ENCODE measurements at regions not wholly inside any gene's neighbourhood (a gene's known extent, or its start where the extent isn't known, plus 50 kb on each side); places are given as distances from the start of the nearest gene placed in this dataset.
A peak's percentile ranks its signal among the peaks of the same experiment; 100 is the strongest.

DNA sequence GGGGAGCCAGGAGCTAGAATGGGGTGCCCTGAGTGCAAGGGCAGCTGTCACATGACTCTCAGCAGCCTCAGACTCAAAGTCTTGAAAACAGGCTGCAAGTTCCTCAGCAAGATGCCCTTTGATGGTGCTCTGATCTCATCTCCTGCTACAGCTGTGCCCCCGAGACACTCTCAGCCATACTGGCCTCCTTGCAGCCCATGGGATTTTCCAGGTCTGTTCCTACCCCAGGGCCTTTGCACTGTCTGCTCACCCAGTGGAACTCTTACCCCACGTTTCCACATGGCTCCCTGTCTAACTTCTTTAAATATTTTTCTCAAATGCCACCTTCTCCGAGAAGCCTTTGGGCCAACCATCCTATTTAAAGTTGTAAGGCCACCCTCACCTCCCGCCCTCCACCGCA is 146.9 kb downstream of the C16orf95 start:
- DNase-seq (ENCODE audit: low read depth, low spot score): no peak

DNA sequence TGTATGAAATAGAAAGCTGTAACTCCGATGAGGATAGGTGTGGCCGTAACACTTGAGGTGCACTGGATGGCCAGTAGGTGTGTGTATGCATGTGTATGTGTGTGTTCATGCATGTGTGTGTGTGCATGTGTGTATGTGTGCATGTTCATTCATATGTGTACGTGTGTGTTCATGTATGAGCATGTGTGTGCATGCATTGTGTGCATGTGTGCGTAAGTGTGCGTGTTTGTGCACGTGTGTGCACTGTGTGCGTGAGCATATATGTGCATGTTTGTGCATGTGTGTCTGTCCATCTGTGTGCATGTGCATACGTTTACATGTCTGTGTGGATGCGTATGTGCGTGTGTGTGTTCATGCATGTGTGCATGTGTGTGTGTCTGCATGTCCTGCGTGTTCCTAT is 145.5 kb downstream of the C16orf95 start:
- DNase-seq (ENCODE audit: low read depth, low spot score): no peak

DNA sequence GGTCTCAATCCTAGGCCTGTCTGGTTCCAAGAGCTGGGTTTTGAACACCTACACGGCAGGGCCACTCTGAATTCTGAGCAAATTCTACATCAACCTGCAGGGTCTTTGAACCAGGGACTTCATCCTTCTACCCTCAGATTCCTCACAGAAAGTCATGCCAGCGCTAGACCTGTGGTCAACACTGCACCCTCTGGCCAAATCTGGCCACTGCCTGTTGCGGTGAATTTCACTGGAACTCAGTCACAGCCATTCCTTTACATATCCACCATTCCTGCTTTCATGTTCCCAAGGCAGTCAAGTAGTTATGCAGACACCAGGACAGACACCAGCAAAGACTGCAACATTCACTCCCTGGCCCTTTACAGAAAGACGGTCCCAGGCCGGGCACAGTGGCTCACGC is 144.6 kb downstream of the C16orf95 start:
- DNase-seq (ENCODE audit: low read depth, low spot score): no peak

DNA sequence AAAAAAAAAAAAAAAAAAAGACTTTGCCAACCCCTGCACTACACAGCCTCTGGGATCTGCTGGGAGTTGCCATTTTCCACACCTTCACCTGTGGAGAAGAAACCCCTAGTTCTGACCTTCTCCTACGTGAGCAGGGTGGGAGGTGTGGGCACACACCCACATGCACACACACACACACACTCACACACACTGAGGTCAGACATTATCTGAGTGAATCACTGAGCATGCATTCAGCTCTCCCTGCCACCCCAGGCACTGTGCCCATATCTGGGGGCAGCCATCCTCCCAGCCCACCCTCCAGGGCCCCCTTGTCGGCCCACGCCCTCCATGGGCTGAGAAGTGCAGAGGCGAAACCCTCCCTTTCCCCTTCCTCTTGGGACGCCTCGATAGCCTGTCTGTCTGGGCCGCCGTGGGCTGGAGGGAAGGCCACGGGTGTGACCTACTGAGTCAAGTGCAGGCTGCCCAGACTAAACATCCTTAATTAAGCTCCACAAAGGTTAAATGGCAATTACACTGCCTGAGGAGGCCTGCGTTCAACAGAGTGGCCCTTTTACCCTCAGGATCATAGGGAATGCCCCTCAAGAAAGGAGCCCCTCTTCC is 143.8 kb downstream of the C16orf95 start:
- DNase-seq (ENCODE audit: low read depth, low spot score): peak; percentile 59

DNA sequence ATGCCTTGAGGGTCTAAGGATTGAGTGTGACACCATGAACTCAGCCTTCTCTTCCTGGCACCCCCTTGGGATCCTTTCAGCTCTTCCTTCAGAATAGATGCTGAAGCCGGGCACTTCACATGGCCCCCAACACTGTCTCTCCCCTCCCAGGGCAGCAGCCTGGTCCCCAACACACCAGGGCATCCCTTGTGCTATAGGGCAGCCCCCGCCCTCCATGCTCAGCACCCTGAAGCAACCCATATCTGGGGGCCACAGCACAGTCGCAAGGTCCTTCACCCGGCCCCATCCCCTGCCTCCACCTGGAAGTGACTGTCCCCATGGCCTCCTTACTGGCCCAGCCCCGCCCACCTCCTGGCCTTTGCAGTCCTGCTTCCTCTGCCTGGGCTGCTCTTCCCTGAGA is 143.1 kb downstream of the C16orf95 start:
- DNase-seq (ENCODE audit: low read depth, low spot score): no peak

DNA sequence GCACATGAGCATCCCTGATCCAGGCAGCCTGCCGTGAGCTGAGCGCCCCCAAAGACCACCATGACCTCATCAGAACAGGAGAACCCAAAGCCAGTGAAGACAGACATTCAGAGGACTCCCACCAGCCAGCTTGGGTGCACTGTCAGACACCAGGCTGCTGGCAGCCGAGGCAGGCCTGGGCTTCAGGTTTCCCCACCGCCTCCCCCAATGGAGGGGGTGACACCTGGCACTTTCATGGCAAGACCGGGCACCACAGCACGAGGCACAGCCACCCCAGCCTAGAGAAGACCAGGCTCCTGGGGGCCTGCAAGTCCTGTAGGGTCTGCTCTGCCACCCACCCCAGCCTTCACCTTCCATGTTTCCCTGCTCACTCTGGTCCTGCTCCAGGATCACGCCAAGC is 140.5 kb downstream of the C16orf95 start:
- DNase-seq (ENCODE audit: low read depth, low spot score): no peak

DNA sequence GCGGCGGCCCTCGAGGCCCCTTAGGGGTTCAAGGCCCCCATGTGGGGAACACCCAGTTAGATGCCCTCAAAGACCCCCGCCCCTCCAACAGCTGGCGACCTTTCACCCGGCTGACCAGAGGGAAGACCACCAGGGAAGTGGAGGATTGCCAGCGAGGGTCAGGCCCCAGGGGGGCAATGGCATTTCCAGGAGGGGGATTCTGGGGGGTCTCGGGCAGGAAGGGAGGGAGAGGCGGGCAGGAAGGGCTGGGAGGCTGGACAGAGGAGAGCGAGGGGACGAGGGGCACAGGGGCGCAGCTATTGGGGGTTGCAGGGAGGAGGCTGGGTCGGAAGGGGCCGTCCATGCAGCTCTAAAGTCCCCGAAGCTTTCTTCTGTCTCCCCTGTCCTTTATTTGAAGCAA is 139.5 kb downstream of the C16orf95 start:
- no peak for DNase-seq (ENCODE audit: low read depth, low spot score)

DNA sequence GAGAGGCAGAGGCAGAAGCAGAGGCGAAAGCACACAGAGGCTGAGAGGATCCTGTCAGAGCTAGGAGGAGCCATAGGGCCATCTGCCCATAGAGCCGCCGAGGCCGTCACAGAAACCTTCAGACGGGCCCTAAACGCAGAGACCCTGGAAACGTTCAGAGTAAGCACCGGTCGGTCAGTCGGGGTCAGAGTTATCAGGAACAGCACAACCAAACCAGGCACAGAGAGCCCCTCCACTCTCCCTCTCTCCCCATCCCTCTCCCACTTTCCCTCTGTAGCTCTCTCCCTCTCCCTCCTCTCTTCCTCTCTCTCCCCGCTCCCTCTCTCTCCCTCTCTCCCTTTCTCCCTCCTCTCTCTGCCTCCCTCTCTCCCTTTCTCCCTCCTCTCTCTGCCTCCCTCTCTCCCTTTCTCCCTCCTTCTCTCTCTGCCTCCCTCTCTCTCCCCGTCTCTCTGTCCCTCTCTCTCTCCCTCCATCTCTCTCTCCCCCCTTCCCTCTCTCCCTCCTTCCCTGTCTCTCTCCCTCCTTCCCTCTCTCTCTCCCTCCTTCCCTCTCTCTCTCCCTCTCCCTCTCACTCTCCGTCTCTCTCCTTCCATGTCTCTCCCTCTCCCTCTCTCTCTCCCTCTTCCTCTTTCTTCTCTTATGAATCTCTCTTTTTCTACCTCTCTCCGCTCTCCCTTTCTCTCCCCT is 138.9 kb downstream of the C16orf95 start:
- DNase-seq (ENCODE audit: low read depth, low spot score): peak; percentile 39

DNA sequence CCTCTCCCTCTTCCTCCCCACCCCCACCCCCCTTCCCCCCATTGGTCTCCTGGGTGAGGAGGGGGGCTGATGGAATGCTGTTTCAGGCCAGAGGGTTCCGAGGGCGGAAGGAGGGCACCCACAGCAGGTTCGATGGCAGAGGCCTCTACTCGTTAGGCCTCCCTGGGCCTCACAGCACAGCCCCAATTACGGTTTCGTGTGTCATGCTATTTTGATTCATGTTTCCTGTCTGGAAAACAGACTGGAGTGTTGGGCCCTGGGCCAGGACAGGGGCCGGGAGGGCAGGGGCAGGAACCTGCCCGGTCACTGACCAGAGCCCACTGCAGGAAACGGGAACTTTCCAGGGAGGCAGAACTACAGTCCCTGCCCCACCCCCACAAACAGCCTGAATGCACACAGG is 138.2 kb downstream of the C16orf95 start:
- DNase-seq (ENCODE audit: low read depth, low spot score): peak; percentile 71

DNA sequence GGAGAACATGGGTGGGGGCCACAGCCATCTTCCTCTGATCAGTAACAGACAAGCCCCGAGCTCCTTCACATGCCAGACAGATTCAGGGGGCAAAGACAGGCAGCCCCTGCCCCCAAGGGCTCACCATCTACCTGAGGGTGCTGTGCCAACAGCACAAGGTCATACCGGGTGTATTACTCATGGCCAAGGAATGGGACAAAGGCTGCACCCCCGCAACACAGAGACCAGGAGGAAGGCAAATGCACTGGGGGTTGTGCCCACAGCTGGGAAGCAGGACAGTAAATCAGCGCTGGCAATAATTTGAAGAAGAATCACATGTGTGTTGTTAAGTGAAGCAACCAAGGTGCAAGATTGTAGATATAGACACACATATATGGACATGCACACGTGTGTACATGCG is 137.1 kb downstream of the C16orf95 start:
- DNase-seq (ENCODE audit: low read depth, low spot score): peak; percentile 38

DNA sequence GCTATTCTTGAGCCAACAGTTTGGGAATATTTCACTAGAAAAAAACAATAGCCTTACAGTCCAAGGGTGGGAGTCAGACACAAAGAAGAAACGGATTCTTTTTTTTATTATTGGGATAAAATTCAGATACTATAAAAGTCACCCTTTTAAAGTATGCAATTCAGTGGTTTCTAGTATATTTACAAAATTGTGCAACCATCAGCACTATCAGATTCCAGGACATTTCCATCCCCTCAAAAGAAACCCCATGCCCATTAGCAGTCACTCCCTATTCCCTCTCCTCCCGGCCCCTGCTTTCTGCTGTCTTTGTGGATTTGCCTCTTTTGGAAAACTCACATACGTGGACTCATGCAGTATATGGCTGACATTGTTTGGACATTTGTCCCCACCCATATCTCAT is 134.4 kb downstream of the C16orf95 start:
- no peak for DNase-seq (ENCODE audit: low read depth, low spot score)

DNA sequence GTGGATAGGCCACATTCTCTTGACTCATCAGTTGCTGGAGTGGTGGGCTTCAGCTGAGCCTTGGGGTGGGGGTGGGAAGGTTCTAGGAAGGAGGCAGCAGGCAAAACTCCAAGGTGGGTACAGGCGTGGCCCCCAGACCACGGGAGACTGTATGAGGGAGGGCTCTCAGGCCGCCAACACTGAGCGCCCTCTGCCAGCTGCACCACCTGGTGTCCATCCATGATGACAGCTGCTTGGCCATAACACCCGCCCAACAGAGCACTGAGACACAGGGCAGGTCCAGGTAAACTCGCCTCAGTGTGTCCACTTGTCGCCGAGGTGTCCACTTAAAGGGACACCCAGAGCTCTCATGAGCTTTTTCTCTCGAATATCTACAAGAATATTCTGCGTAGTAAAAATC is 133.5 kb downstream of the C16orf95 start:
- DNase-seq (ENCODE audit: low read depth, low spot score): no peak

DNA sequence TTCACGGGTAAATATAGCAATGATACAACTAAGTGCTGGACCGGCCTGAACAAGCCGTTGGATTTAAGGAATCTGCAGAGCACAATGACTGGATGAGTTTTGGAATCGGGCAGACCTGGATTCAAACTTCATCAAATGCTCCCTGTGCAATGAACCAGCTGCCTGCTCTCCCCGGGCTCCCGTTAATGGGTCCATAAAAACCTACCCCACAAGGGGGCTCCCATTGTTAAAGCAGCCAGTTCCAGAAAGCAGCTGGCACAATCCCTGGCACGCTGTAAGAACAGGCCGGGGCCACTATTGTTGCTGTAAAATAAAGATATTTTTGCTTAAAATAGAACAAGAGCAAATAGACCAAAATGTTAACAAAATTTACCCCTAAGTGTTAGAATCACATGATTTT is 131.9 kb downstream of the C16orf95 start:
- no peak for DNase-seq (ENCODE audit: low read depth, low spot score)

DNA sequence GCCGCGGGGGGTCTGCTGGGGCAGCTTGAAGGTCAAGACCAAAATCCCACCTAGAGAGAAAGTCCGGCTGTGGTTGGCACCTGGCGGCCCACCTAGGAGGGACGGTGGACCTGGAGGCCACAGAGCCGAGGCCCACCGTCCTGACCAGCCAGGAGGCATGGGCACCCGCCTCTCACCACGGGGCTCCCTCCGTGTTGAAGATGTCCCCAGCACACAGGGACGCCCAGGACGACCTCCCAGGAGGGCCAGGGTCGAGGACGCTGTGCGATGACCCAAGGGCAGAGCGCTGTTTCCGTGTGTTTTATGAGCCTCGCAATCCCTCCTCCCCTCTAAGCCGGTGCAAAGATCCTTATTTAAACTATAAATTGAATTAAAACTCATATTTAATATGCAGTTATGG is 131.2 kb downstream of the C16orf95 start:
- DNase-seq (ENCODE audit: low read depth, low spot score): no peak

DNA sequence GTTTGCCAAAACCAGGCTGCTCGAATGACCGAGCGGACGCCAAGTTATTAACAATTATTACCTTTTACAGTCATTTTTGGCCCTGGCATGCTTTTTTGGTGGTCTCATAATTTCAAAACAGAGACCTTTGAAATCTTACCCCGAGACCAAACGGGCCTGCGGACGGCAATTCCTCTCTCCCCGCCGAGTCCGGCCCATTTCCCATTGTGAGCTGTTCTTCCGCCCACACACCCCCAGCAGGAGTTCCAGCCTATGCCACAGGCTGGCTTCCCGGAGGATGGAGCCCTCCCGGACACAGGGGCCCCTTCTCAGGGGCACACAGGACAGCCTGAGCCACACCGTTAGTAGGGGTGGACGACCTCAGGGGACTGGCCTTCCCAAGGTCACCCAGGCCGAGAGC is 130.7 kb downstream of the C16orf95 start:
- DNase-seq (ENCODE audit: low read depth, low spot score): no peak

DNA sequence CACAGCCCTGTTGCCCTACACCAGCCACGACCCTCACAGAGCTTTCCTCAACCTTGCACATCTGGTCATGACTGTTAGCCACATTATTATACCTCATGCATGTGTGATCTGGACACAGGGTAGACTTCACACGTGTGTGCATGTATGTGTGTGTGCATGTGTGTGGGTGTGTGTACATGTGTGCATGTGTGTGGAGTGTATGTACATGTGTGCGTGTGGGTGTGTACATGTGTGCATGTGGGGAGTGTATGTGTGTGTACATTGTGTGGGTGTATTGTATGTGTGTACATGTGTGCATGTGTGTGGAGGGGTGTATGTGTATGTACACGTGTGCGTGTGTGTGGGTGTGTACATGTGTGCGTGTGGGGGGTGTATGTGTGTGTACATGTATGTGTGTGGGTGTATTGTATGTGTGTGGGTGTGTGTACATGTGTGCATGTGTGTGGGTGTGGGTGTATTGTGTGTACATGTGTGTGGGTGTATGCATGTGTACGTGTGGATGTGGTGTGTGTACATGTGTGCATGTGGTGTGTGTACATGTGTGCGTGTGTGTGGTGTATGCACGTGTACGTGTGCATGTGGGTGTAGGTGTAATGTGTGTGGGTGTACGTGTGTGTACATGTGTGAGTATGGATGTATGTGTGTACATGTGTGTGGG is 130.2 kb downstream of the C16orf95 start:
- DNase-seq (ENCODE audit: low read depth, low spot score): no peak

DNA sequence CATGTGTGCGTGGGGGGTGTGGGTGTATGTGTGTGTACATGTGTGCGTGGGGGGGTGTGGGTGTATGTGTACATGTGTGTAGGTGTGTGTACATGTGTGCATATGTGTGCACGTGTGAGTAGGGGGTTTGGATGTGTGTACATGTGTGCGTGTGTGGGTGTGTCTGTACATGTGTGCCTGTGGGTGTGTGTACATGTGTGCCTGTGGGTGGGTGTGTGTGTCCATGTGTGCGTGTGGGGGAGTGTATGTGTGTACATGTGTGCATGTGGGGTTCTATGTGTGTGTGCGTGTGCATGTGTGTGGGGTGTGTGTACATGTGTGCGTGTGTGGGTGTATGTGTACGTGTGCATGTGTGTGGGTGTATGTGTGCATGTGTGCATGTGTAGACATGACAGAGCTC is 129.1 kb downstream of the C16orf95 start:
- no peak for DNase-seq (ENCODE audit: low read depth, low spot score)

DNA sequence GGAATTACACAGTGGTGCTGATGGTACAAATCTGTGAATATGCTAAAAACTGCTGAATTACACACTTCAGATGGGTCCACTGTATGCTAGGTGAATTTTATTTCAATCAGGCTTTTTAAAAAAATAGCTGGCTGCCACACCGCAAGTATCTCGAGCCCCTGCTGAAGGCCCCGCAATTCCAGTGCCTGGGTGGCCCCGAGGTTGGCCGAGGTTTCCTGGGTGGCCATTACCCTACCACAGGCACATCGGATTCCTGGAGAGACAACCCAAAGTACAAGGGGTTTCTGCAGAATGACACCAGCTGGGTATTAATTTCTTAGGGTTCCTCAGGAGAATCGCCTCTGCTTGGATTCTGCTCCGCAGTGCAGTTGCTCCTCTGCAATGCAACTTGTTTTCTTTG is 127.8 kb downstream of the C16orf95 start:
- DNase-seq (ENCODE audit: low read depth, low spot score): no peak

DNA sequence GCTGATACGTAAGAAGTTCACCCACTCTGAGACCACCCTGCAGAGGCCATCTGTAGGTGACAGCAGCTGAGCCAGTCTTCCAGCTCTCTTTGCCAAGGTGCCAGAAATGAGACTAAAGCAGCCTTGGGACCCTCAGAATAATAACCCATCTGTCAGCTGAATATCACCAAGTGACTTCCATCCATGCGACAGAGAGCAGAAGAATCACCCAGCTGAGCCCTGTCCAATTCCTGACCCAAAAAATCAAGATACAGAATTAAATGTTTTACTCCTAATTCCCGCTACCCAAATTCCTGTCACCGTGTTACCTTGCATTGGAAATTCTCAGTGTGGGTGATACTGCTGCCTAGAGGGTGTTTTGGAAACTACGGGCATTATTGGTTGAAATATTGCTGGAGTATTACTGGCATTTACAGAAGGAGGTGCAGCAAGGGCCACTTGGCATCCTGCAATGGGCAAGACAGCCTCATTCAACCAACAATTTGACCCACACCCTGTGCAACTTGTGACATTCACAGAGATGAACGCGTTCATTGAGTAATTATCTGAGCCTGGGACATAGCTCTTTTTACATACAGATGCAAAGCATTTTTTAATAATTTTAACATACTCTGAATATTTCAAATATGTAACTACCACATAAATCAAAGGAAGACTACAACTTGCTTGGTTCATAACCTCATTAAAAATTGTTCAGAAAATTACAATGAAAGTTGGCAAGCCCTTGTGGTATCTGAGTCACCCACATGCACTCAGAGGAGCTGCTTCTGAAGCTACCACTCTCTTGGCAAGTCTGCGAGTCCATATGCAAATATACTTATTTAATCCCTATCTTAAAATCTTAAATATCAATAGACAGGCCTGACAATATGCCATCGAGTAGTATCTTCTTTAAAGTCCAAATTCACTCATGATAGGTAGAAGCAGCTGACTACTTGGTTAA is 126.6 kb downstream of the C16orf95 start:
- DNase-seq (ENCODE audit: low read depth, low spot score): no peak

DNA sequence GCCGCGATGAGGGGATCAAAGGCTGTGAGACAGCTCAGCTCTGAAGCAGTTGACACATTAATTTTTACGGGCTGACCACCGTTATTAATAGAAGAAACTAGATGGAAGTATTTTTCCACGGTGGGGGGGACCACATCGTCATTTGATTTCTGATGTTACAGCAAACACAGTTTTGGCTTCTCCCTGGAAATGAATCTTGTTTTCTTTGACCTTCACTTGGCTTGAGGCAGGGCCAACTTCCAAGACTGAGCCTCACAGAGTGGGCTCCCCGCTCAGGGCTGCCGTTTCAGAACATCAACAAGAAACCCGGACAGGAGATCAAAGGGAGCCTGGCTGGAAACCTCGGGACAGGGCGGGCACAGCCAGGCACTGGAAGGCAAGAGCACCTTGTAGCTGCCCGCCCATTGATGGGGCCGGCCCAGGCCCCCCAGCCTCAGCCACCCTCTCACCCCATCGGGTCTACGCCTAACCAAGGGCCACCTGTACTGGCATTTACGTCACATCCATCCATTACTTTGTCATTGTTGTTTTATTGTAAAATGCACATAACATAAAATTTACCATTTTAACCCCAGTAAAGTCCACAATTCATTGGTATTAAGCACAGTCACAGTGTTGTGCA is 124.6 kb downstream of the C16orf95 start:
- DNase-seq (ENCODE audit: low read depth, low spot score): peak; percentile 40

DNA sequence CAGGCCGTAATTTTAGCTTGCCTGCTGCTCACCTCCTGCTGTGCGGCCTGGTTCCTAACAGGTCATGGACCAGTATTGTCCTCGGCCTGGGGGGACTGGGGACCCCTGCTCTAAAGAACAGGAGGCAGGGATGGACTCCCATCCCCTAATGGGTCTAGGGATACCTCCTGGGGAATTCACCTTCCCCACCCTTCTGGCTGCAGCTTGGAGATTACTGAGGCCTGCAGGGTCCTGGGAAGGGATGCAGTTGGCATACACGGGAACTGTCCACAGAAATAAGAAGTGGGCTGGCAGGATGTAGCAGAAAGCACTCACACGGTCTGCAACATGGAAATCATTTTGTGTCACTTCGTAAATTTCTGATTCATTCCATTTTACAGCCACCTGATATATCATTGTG is 123.0 kb downstream of the C16orf95 start:
- DNase-seq (ENCODE audit: low read depth, low spot score): no peak

DNA sequence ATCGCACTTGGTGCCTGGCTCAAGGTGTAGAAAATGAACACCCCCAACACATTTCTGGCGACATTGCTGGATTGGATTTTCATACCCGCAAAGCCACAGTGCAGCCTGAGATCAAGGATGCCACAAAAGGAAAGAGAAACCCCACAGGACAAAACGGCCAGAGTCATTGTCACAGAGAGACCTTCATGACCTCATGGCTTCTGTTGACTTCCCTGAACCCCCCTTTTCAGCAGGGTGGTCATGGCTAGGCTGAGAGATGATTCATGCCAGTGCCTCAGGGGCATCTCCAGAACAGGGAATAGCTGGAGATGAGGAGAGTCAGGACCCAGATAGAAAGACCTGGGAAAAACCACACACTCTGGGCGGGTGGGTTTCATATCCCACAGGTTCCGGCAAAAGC is 122.0 kb downstream of the C16orf95 start:
- DNase-seq (ENCODE audit: low read depth, low spot score): no peak

Data from astrocyte of the hippocampus (primary cell).